ENCODE measurements at regions not wholly inside any gene's neighbourhood (a gene's known extent, or its start where the extent isn't known, plus 50 kb on each side); places are given as distances from the start of the nearest gene placed in this dataset.

DNA sequence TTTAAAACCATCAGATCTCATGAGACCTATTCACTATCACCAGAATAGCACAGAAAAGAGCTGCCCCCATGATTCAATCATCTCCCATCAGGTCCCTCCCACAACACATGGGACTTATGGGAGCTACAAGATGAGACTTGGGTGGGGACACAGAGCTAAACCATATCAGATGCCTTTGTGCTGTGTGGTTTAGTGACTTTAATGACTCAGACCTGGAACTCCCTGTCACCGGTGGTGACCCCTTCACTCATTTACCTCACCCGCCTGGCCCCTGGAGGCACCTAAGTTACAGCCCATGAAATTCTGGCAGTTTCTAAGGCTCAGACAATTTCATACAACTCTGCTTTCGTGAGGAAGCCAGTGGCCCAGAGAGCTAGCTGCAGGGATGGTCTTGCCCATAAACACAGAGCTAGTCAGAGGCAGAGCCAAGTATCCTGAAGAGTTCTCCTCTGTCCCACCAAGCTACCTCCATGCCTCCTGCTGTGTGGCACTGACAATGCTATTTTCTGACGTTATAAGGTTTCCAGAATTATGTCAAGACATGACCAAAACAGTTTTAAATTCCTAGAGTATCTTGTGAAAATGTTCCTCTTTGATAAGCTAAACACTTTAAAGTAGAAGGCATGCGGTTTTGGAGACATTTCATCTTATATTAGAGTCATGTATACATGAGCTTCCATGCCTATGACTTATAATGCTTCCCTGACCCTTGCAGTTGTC is 231.1 kb upstream of the IL12A start:
- TF ChIP-seq, protein P1, sequence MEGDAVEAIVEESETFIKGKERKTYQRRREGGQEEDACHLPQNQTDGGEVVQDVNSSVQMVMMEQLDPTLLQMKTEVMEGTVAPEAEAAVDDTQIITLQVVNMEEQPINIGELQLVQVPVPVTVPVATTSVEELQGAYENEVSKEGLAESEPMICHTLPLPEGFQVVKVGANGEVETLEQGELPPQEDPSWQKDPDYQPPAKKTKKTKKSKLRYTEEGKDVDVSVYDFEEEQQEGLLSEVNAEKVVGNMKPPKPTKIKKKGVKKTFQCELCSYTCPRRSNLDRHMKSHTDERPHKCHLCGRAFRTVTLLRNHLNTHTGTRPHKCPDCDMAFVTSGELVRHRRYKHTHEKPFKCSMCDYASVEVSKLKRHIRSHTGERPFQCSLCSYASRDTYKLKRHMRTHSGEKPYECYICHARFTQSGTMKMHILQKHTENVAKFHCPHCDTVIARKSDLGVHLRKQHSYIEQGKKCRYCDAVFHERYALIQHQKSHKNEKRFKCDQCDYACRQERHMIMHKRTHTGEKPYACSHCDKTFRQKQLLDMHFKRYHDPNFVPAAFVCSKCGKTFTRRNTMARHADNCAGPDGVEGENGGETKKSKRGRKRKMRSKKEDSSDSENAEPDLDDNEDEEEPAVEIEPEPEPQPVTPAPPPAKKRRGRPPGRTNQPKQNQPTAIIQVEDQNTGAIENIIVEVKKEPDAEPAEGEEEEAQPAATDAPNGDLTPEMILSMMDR (conservative IDR thresholded peaks at IDR 0.05; ENCODE audit: low read depth, low read length): no peak
- H3K4me3 ChIP-seq (ENCODE audit: low read length): no peak overlapping the region
- DNase-seq (ENCODE audit: low read depth): no peak

DNA sequence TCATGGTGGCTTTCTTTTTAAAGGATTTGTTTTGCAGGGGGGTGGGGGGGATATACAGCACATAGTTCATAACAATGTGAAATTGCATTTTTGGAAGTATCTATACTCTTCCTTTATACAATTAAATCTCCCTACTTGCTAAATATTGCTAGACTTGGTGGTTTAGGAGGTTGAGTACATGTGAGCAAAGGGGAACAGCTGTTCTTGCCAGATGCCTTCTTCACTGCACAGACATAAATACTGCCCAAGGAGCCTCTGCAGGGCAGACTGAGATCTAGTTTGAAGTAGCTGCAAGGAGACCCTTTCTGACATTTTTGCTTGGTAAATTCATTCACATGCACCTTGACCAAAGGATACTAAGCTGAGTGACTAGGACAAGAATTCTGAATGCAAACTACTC is 228.6 kb upstream of the IL12A start:
- TF ChIP-seq, protein P1 (conservative IDR thresholded peaks at IDR 0.05; ENCODE audit: low read depth, low read length): no peak
- DNase-seq (ENCODE audit: low read depth): no peak
- H3K4me3 ChIP-seq (ENCODE audit: low read length): no peak overlapping the region

DNA sequence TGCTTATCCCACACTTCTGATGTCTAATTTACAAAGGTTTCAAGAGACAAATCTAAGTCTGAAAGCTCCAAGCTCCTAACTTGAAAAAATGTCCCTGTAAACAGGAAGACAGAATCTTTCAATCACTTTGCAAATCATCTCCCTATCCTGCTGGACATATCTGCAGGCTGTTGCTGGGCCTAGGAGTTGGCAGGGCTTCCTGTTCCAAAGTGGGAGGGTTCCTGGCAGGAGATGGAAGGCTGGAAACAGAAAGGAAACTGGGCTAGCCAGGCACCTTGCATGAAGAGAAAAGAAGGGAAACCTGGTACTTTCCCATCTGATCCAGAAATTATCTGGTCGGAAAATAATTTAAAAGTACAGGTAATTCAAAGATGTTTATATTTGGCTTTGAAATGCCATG is 227.3 kb upstream of the IL12A start:
- no peak overlapping the region for H3K4me3 ChIP-seq (ENCODE audit: low read length)
- DNase-seq (ENCODE audit: low read depth): no peak
- TF ChIP-seq, protein P1 (conservative IDR thresholded peaks at IDR 0.05; ENCODE audit: low read depth, low read length): no peak

DNA sequence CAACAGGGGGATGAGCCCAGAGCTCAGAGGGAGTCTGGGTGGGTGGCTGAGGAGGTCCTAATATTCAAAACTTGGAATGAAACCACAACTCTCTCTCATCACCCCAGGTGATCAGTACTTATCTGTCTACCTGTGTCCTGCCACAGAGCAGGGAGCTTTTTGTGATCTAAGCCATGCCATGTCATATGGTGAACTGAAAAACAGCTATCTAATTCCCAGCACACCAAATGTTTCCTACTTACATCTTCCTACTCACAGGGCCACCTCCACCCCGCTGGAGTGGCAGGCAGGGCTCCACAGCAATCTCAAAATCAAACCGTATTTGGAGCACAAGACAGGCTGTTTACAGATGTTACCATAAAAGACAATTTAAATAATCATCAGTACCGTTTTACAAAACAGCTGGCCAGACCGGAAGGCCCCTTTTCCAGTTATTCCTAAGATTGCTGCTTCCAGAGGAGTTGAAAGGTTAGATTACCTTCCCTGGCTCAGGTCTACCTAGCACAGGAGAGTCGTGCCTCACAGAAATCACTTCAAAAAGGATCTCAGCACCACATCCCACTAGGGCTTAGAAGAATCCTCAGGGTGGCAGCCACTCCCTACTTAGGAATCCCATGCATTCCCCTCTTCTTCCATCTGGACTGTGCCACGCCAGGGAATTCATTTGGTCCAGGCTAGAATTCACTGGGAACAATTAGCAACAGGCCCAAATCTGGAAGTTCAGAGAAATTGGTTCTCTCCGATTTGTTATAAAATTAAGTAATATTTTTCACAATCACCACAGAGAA is 226.6 kb upstream of the IL12A start:
- TF ChIP-seq, protein P1 (conservative IDR thresholded peaks at IDR 0.05; ENCODE audit: low read depth, low read length): no peak
- no peak overlapping the region for H3K4me3 ChIP-seq (ENCODE audit: low read length)
- no peak for DNase-seq (ENCODE audit: low read depth)

DNA sequence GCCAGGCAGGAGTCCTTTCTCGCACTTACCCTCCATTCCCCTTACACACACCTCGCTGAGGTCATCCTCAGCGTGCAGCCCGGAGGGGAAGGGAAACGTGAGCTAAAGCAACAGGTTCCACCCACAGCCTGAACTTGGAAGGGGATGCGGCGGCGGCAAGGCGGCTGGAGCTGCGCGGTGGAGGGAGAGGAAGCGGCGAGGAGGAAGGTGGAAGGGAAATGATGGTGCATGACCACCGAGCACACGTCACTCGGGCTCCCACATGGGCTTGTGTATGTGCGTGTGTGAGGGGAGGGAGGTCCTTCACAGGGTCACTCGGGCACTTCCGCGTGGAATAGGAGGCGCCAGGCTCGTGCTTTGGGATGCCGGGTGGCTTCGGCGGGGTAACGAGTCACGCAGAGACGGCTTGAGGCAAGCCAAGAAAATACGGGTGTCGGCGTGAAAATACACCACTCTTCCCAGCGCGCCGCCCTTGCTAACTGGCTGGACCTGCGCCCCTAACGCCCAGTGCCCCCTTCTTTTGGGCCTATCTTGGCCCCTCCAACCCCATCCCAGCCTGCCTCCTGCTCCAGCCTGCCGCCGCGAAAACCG is 225.5 kb upstream of the IL12A start:
- H3K4me3 ChIP-seq (ENCODE audit: low read length): peak overlapping the region; percentile 86
- no peak for DNase-seq (ENCODE audit: low read depth)
- TF ChIP-seq, protein P1 (conservative IDR thresholded peaks at IDR 0.05; ENCODE audit: low read depth, low read length): no peak

DNA sequence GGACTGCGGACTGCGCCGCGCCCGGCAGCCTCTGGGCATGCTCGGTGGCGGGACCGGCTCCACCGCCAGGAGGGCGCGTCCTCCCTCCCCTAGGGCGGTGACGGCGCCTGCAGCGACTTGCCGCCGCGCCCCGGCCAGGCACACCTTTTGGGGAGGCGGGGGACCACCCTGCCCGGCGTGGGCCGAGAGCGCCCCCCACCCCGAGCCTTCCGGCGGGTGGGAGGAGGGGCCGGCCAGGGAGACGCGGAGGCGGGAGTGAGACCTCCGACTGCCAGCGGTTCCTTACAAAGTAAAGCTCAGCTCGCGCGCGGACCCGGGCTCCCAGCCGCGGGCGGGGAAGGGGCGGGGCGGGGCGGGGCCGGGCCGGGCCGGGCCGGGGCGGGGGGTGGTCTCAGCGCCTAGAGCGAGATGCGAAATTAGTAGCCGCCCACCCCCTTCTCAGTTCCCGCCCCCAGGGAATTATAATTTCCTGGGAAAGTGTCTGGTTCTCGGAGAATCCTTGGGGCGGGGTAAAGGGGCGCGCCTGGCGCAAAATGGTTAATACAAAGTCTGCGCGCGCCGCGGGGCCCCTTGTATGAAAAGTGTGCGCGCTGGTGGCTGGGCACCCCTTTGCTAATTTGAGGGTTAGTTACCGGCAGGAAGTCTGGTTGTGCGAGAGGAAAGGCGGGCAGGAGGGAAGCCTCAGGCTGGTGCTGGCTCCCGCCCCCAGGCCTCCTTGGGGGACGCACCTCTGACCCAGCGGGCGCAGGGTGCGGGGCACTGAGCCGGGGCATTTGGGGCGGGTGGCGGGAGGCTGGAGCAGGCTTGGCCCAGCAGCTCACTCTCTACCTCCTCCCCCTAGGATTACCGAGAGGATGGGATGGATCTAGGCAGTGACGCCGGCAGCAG is 224.8 kb upstream of the IL12A start:
- TF ChIP-seq, protein P1 (conservative IDR thresholded peaks at IDR 0.05; ENCODE audit: low read depth, low read length): no peak
- no peak for DNase-seq (ENCODE audit: low read depth)
- H3K4me3 ChIP-seq (ENCODE audit: low read length): peak overlapping the region; percentile 86
